Caco-2 (cell line): ENCODE measurements at regions not wholly inside any gene's neighbourhood (a gene's known extent, or its start where the extent isn't known, plus 50 kb on each side); places are given as distances from the start of the nearest gene placed in this dataset.

Experiments used
- BruUV-seq: library from RNA; stranded (reverse); fragments of 400-500 nt; replicated peaks from 2 replicates; lab custom pipeline; 2021; lab: Mats Ljungman, UMichigan
- CTCF ChIA-PET: fragments of 300-600 bp; sonication (Branson Sonifier 250); formaldehyde crosslinking; loops from one replicate; lab custom pipeline; 2022; ENCODE audit warnings: antibody characterized with exemption; lab: Charles Lee
- POLR2A ChIA-PET: fragments of 300-600 bp; sonication (Branson Sonifier 250); formaldehyde crosslinking; loops from one replicate; lab custom pipeline; 2022; ENCODE audit warnings: antibody characterized with exemption; lab: Charles Lee
- DNase-seq, 2 experiments: peaks; one replicate each; pipeline versions ENCODE4 v3.0.0 to v3.0.0-alpha.2; 2020 to 2022
- H3K27me3 ChIP-seq: replicated peaks from 2 replicates; pipeline ENCODE4 v1.6.0; 2011; ENCODE audit warnings: low read length; ENCODE audit not compliant: control insufficient read depth, insufficient read depth
- H3K36me3 ChIP-seq: 2 replicates; pipeline ENCODE4 v1.5.1; 2011; ENCODE audit warnings: low read length; ENCODE audit not compliant: control insufficient read depth, insufficient read depth
- H3K4me1 ChIP-seq: fragments of 250-450 bp; sonication (Bioruptor Pico); 2 replicates; pipeline ENCODE4 v1.5.1; 2020; ENCODE audit warnings: mild to moderate bottlenecking
- H3K4me3 ChIP-seq: 2 replicates; pipeline ENCODE4 v1.5.1; 2011; ENCODE audit warnings: low read depth, mild to moderate bottlenecking, control low read depth, low read length
- H3K9me3 ChIP-seq: fragments of 250-450 bp; sonication (Bioruptor Pico); 2 replicates; pipeline ENCODE4 v1.5.1; 2020; ENCODE audit warnings: mild to moderate bottlenecking, moderate library complexity
- H3K27ac Mint-ChIP-seq: one replicate; pipeline ENCODE4 v1.8.0; 2022; ENCODE audit warnings: mixed read lengths; ENCODE audit not compliant: unreplicated experiment
- H3K27me3 Mint-ChIP-seq: one replicate; pipeline ENCODE4 v1.8.0; 2022; ENCODE audit warnings: mixed read lengths; ENCODE audit not compliant: insufficient read depth, unreplicated experiment
- H3K36me3 Mint-ChIP-seq: one replicate; pipeline ENCODE4 v1.8.0; 2022; ENCODE audit warnings: mild to moderate bottlenecking, mixed read lengths; ENCODE audit not compliant: insufficient read depth, unreplicated experiment
- H3K4me1 Mint-ChIP-seq: one replicate; pipeline ENCODE4 v1.8.0; 2022; ENCODE audit warnings: low read depth, mixed read lengths; ENCODE audit not compliant: unreplicated experiment
- H3K4me3 Mint-ChIP-seq: one replicate; pipeline ENCODE4 v1.8.0; 2022; ENCODE audit warnings: mild to moderate bottlenecking, moderate library complexity, mixed read lengths; ENCODE audit not compliant: unreplicated experiment
- H3K9me3 Mint-ChIP-seq: one replicate; pipeline ENCODE4 v1.8.0; 2022; ENCODE audit warnings: mixed read lengths; ENCODE audit not compliant: unreplicated experiment
- CTCF ChIP-seq, 2 experiments: fragments of 200-600 bp in 1 of 2; IDR thresholded peaks; 1 replicate in 1 of 2; 2 replicates in 1 of 2; pipeline versions ENCODE4 v1.5.1 to v1.8.0; 2011 to 2022; ENCODE audit warnings: antibody characterized with exemption in 1 of 2, control low read depth in 1 of 2, inconsistent platforms in 1 of 2, low read depth in 1 of 2, low read length in 1 of 2, mild to moderate bottlenecking in 1 of 2, moderate library complexity in 1 of 2; ENCODE audit not compliant: insufficient read depth in 1 of 2, severe bottlenecking in 1 of 2, unreplicated experiment in 1 of 2
- intact Hi-C: fragments of 100-400 bp; cut with micrococcal nuclease; formaldehyde crosslinking; loops from one replicate; pipeline ENCODE4 v1.10.0; 2022; ENCODE audit not compliant: unreplicated experiment

- H3K36me3 Mint-ChIP-seq = no peaks in the 10 kb centered on the region
- ChIA-PET POLR2A (no interaction called here), CTCF (no interaction called here)
- intact Hi-C loops = no loop called here
- DNase-seq = no peak
- no peaks in the 10 kb centered on the region for H3K4me1 Mint-ChIP-seq
- H3K36me3 ChIP-seq = no peaks in the 10 kb centered on the region
- no peak overlapping the region for H3K27ac Mint-ChIP-seq
- H3K4me1 ChIP-seq = no peaks in the 10 kb centered on the region
- H3K4me3 Mint-ChIP-seq = no peak overlapping the region
- no peaks in the 10 kb centered on the region for H3K9me3 Mint-ChIP-seq
- H3K27me3 ChIP-seq = no peaks in the 10 kb centered on the region
- TF ChIP-seq CTCF (IDR thresholded peaks at IDR 0.05; ENCODE audit: insufficient read depth in 1 of 2, low read depth in 1 of 2, low read length in 1 of 2, severe bottlenecking in 1 of 2, unreplicated experiment in 1 of 2) = no peak
- peaks cover 10% of the 10 kb centered on the region for H3K27me3 Mint-ChIP-seq
- no TSS peak for BruUV-seq
- H3K4me3 ChIP-seq = no peak overlapping the region
- H3K9me3 ChIP-seq = no peaks in the 10 kb centered on the region
These were observed 1007.9 kb upstream of the TENM4 start for GRCh38 chr11:80448709-80449108.

- no peaks in the 10 kb centered on the region for H3K36me3 Mint-ChIP-seq
- H3K4me1 Mint-ChIP-seq = no peaks in the 10 kb centered on the region
- no TSS peak for BruUV-seq
- Histone ChIP-seq H3K36me3 (no peaks in the 10 kb centered on the region), H3K4me3 (no peak overlapping the region), H3K27me3 (no peaks in the 10 kb centered on the region), H3K4me1 (no peaks in the 10 kb centered on the region), H3K9me3 (no peaks in the 10 kb centered on the region)
- no peak overlapping the region for H3K27ac Mint-ChIP-seq
- ChIA-PET POLR2A (no interaction called here), CTCF (no interaction called here)
- no peak for DNase-seq
- no peaks in the 10 kb centered on the region for H3K9me3 Mint-ChIP-seq
- no peak overlapping the region for H3K4me3 Mint-ChIP-seq
- no peak for TF ChIP-seq CTCF (IDR thresholded peaks at IDR 0.05; ENCODE audit: insufficient read depth in 1 of 2, low read depth in 1 of 2, low read length in 1 of 2, severe bottlenecking in 1 of 2, unreplicated experiment in 1 of 2)
- peaks cover 10% of the 10 kb centered on the region for H3K27me3 Mint-ChIP-seq
- intact Hi-C loops = no loop called here
These were observed 1002.3 kb upstream of the TENM4 start for GRCh38 chr11:80443177-80443576.

- Histone ChIP-seq H3K9me3 (no peaks in the 10 kb centered on the region), H3K4me3 (no peak overlapping the region), H3K27me3 (no peaks in the 10 kb centered on the region), H3K4me1 (no peaks in the 10 kb centered on the region), H3K36me3 (no peaks in the 10 kb centered on the region)
- no TSS peak for BruUV-seq
- DNase-seq = no peak
- POLR2A ChIA-PET = no interaction called here
- H3K27me3 Mint-ChIP-seq = peaks cover 7% of the 10 kb centered on the region
- CTCF ChIA-PET = no interaction called here
- no peaks in the 10 kb centered on the region for H3K36me3 Mint-ChIP-seq
- H3K4me1 Mint-ChIP-seq = no peaks in the 10 kb centered on the region
- H3K9me3 Mint-ChIP-seq = no peaks in the 10 kb centered on the region
- intact Hi-C loops = no loop called here
- H3K27ac Mint-ChIP-seq = no peak overlapping the region
- no peak for TF ChIP-seq CTCF (IDR thresholded peaks at IDR 0.05; ENCODE audit: insufficient read depth in 1 of 2, low read depth in 1 of 2, low read length in 1 of 2, severe bottlenecking in 1 of 2, unreplicated experiment in 1 of 2)
- H3K4me3 Mint-ChIP-seq = no peak overlapping the region
These were observed 1001.0 kb upstream of the TENM4 start for GRCh38 chr11:80441821-80442220.
